ENCODE measurements at regions not wholly inside any gene's neighbourhood (a gene's known extent, or its start where the extent isn't known, plus 50 kb on each side); places are given as distances from the start of the nearest gene placed in this dataset.

- no peaks in the 10 kb centered on the region for H3K27me3 ChIP-seq (ENCODE audit: control insufficient read depth, insufficient read depth, low read length, poor library complexity, severe bottlenecking)
- Mint-ChIP-seq H3K4me3 (no peak overlapping the region), H3K9me3 (peaks cover 2% of the 10 kb centered on the region), H3K36me3 (ENCODE audit: low read depth) (no peaks in the 10 kb centered on the region), H3K27ac (no peak overlapping the region), H3K4me1 (peaks cover 2% of the 10 kb centered on the region), H3K27me3 (ENCODE audit: insufficient read depth) (no peaks in the 10 kb centered on the region)
- H3K9me3 ChIP-seq (ENCODE audit: control insufficient read depth, low read length), result no peaks in the 10 kb centered on the region
- peak; percentile 57 for DNase-seq
- no peak overlapping the region for H3K9ac ChIP-seq (ENCODE audit: extremely low read depth, low read length, poor library complexity, severe bottlenecking)
- H3K27ac ChIP-seq (ENCODE audit: low read depth, low read length), result no peak overlapping the region
- no peaks in the 10 kb centered on the region for H3K36me3 ChIP-seq (ENCODE audit: control insufficient read depth, insufficient read depth, low read length)
- H3K4me1 ChIP-seq (ENCODE audit: control insufficient read depth, insufficient read depth, low read length), result no peaks in the 10 kb centered on the region
- no peak overlapping the region for H3K4me3 ChIP-seq (ENCODE audit: low read length)
- TF ChIP-seq, protein P1, sequence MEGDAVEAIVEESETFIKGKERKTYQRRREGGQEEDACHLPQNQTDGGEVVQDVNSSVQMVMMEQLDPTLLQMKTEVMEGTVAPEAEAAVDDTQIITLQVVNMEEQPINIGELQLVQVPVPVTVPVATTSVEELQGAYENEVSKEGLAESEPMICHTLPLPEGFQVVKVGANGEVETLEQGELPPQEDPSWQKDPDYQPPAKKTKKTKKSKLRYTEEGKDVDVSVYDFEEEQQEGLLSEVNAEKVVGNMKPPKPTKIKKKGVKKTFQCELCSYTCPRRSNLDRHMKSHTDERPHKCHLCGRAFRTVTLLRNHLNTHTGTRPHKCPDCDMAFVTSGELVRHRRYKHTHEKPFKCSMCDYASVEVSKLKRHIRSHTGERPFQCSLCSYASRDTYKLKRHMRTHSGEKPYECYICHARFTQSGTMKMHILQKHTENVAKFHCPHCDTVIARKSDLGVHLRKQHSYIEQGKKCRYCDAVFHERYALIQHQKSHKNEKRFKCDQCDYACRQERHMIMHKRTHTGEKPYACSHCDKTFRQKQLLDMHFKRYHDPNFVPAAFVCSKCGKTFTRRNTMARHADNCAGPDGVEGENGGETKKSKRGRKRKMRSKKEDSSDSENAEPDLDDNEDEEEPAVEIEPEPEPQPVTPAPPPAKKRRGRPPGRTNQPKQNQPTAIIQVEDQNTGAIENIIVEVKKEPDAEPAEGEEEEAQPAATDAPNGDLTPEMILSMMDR (conservative IDR thresholded peaks at IDR 0.05), result no peak
These were observed 311.7 kb upstream of the GOLIM4 start for GRCh38 chr3:168407381-168407780.

DNA sequence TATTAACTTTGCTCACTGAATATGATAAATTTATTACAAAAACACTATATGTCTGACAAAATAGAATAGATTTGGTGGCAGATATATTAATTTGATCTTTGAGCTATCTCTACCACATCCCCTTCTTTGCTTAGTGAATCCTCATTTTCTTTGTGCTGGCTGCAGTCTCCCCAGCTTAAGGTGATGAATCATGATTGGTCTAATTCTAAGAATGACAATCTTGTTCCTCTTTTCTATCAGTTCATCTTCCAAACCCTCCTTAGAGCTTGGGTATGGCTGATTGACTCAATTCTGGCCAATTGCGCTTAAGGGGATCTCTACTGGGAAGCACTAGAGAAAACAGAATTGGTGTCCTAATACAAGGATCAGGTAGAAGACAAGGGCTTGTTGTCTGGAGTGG lies 309.6 kb upstream of the GOLIM4 start:
- no peak for DNase-seq
- Histone ChIP-seq H3K27me3 (ENCODE audit: control insufficient read depth, insufficient read depth, low read length, poor library complexity, severe bottlenecking) (no peaks in the 10 kb centered on the region), H3K4me3 (ENCODE audit: low read length) (no peak overlapping the region), H3K9me3 (ENCODE audit: control insufficient read depth, low read length) (no peaks in the 10 kb centered on the region), H3K27ac (ENCODE audit: low read depth, low read length) (no peak overlapping the region), H3K9ac (ENCODE audit: extremely low read depth, low read length, poor library complexity, severe bottlenecking) (no peak overlapping the region), H3K4me1 (ENCODE audit: control insufficient read depth, insufficient read depth, low read length) (no peaks in the 10 kb centered on the region), H3K36me3 (ENCODE audit: control insufficient read depth, insufficient read depth, low read length) (no peaks in the 10 kb centered on the region)
- Mint-ChIP-seq H3K27me3 (ENCODE audit: insufficient read depth) (no peaks in the 10 kb centered on the region), H3K4me3 (no peak overlapping the region), H3K36me3 (ENCODE audit: low read depth) (no peaks in the 10 kb centered on the region), H3K27ac (no peak overlapping the region), H3K9me3 (peaks cover 2% of the 10 kb centered on the region), H3K4me1 (peaks cover 2% of the 10 kb centered on the region)
- TF ChIP-seq, protein P1 (conservative IDR thresholded peaks at IDR 0.05), result no peak
- 94 to 100% methylated on average over 1 of the region's 1 CpG for WGBS, 2 experiments (ENCODE audit: insufficient coverage in 1 of 2, insufficient read length in 1 of 2)

DNA sequence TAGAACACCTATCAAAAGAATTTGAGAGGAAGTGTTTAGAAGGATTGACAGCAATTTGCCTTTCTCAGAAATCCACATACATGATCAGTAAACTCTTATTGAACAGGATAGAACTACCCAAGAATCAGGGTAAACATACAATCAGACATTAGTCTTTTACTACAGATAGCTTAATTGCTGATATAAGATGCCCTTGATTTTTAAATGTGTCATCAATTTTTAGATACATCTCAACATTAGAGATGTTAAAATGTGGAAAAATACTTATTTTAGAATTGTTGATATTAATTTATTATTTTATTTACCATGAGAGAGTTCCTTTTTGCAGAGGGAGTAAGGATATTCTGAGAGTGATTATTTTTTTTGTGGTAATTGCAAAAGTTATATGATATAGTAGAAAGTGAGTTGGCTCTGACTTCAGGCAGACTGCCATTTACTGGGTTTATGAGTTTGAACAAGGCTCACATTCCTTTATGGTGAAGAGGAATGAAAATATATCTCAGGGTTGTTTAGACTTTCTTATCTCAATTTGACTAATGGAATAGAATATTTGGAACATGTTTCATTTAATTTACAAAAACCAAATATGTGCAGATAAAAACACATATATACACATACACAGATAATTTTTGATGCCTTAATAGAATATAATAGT lies 302.8 kb upstream of the GOLIM4 start:
- Mint-ChIP-seq H3K36me3 (ENCODE audit: low read depth) (no peaks in the 10 kb centered on the region), H3K4me1 (no peaks in the 10 kb centered on the region), H3K9me3 (no peaks in the 10 kb centered on the region), H3K27me3 (ENCODE audit: insufficient read depth) (no peaks in the 10 kb centered on the region), H3K27ac (no peak overlapping the region), H3K4me3 (no peak overlapping the region)
- Histone ChIP-seq H3K27ac (ENCODE audit: low read depth, low read length) (no peak overlapping the region), H3K4me3 (ENCODE audit: low read length) (no peak overlapping the region), H3K9ac (ENCODE audit: extremely low read depth, low read length, poor library complexity, severe bottlenecking) (no peak overlapping the region), H3K4me1 (ENCODE audit: control insufficient read depth, insufficient read depth, low read length) (no peaks in the 10 kb centered on the region), H3K27me3 (ENCODE audit: control insufficient read depth, insufficient read depth, low read length, poor library complexity, severe bottlenecking) (no peaks in the 10 kb centered on the region), H3K9me3 (ENCODE audit: control insufficient read depth, low read length) (no peaks in the 10 kb centered on the region), H3K36me3 (ENCODE audit: control insufficient read depth, insufficient read depth, low read length) (no peaks in the 10 kb centered on the region)
- TF ChIP-seq, protein P1 (conservative IDR thresholded peaks at IDR 0.05), result no peak
- DNase-seq, result no peak

All from endodermal cell (in vitro differentiated cells).